ENCODE measurements at regions not wholly inside any gene's neighbourhood (a gene's known extent, or its start where the extent isn't known, plus 50 kb on each side); places are given as distances from the start of the nearest gene placed in this dataset.

GRCh38 chr6:15036690-15037245 is 209.1 kb upstream of the JARID2 start:
- H3K36me3 ChIP-seq, result no peaks in the 10 kb centered on the region
- H3K4me3 ChIP-seq, result peak overlapping the region; percentile 34
- H3K27me3 ChIP-seq (ENCODE audit: low read depth), result no peaks in the 10 kb centered on the region
- TF ChIP-seq CTCF (IDR thresholded peaks at IDR 0.05; ENCODE audit: borderline replicate concordance), result peak; percentile 15
- H3K9me3 ChIP-seq (replicated peaks), result no peaks in the 10 kb centered on the region
- H3K4me1 ChIP-seq, result peaks cover 5% of the 10 kb centered on the region
- peak overlapping the region; percentile 84 for H3K27ac ChIP-seq (replicated peaks)
- intact Hi-C loops (cut with micrococcal nuclease), result no loop called here
- peak; percentile 85 for DNase-seq

GRCh38 chr6:15037253-15037652 is 208.6 kb upstream of the JARID2 start:
- Histone ChIP-seq H3K36me3 (no peaks in the 10 kb centered on the region), H3K4me3 (no peak overlapping the region), H3K9me3 (replicated peaks) (no peaks in the 10 kb centered on the region), H3K27me3 (ENCODE audit: low read depth) (no peaks in the 10 kb centered on the region), H3K27ac (replicated peaks) (peak overlapping the region; percentile 80), H3K4me1 (peaks cover 5% of the 10 kb centered on the region)
- intact Hi-C loops (cut with micrococcal nuclease), result no loop called here
- no peak for TF ChIP-seq CTCF (IDR thresholded peaks at IDR 0.05; ENCODE audit: borderline replicate concordance)
- no peak for DNase-seq

GRCh38 chr6:15038013-15038791 is 207.7 kb upstream of the JARID2 start:
- Histone ChIP-seq H3K4me1 (peaks cover 5% of the 10 kb centered on the region), H3K36me3 (no peaks in the 10 kb centered on the region), H3K27ac (replicated peaks) (no peak overlapping the region), H3K9me3 (replicated peaks) (no peaks in the 10 kb centered on the region), H3K4me3 (no peak overlapping the region), H3K27me3 (ENCODE audit: low read depth) (no peaks in the 10 kb centered on the region)
- intact Hi-C loops (cut with micrococcal nuclease), result no loop called here
- DNase-seq, result no peak
- no peak for TF ChIP-seq CTCF (IDR thresholded peaks at IDR 0.05; ENCODE audit: borderline replicate concordance)

GRCh38 chr6:15039136-15039535 is 206.7 kb upstream of the JARID2 start:
- intact Hi-C loops (cut with micrococcal nuclease), result no loop called here
- TF ChIP-seq CTCF (IDR thresholded peaks at IDR 0.05; ENCODE audit: borderline replicate concordance), result no peak
- no peaks in the 10 kb centered on the region for H3K27me3 ChIP-seq (ENCODE audit: low read depth)
- no peak overlapping the region for H3K27ac ChIP-seq (replicated peaks)
- H3K36me3 ChIP-seq, result no peaks in the 10 kb centered on the region
- H3K9me3 ChIP-seq (replicated peaks), result no peaks in the 10 kb centered on the region
- H3K4me1 ChIP-seq, result peaks cover 5% of the 10 kb centered on the region
- no peak overlapping the region for H3K4me3 ChIP-seq
- DNase-seq, result no peak

GRCh38 chr6:15042938-15043337 is 202.9 kb upstream of the JARID2 start:
- no peak overlapping the region for H3K4me3 ChIP-seq
- no peak for TF ChIP-seq CTCF (IDR thresholded peaks at IDR 0.05; ENCODE audit: borderline replicate concordance)
- no peaks in the 10 kb centered on the region for H3K27me3 ChIP-seq (ENCODE audit: low read depth)
- no peak for DNase-seq
- H3K36me3 ChIP-seq, result no peaks in the 10 kb centered on the region
- H3K27ac ChIP-seq (replicated peaks), result no peak overlapping the region
- intact Hi-C loops (cut with micrococcal nuclease), result no loop called here
- H3K4me1 ChIP-seq, result peaks cover 5% of the 10 kb centered on the region
- no peaks in the 10 kb centered on the region for H3K9me3 ChIP-seq (replicated peaks)
